HCT116 (cell line): ENCODE measurements at regions not wholly inside any gene's neighbourhood (a gene's known extent, or its start where the extent isn't known, plus 50 kb on each side); places are given as distances from the start of the nearest gene placed in this dataset.

Source experiments
- CEBPB ChIP-seq: IDR thresholded peaks from 2 replicates; pipeline ENCODE4 v1.6.1; 2012; ENCODE audit warnings: low read depth
- CTCF ChIP-seq, 3 experiments: fragments of 200-600 bp in 1 of 3; sonication (generic) in 1 of 3; IDR thresholded peaks in 2 of 3; conservative IDR thresholded peaks in 1 of 3; 2 replicates each; pipeline ENCODE4 v1.5.1; 2012 to 2017; ENCODE audit warnings: low read depth in 2 of 3, low read length in 2 of 3, antibody characterized with exemption in 1 of 3, borderline replicate concordance in 1 of 3, control low read depth in 1 of 3, mild to moderate bottlenecking in 1 of 3, mixed read lengths in 1 of 3, mixed run types in 1 of 3, moderate library complexity in 1 of 3; ENCODE audit not compliant: insufficient read depth in 1 of 3
- EZH2phosphoT487 ChIP-seq: fragments of 200-600 bp; IDR thresholded peaks from 2 replicates; pipeline ENCODE4 v1.6.1; 2018; ENCODE audit warnings: antibody characterized with exemption, borderline replicate concordance
- POLR2A ChIP-seq: IDR thresholded peaks from 2 replicates; pipeline ENCODE4 v1.7.0; 2011; ENCODE audit warnings: borderline replicate concordance; ENCODE audit not compliant: insufficient read depth, insufficient read length; ENCODE audit errors: extremely low read depth
- POLR2AphosphoS5 ChIP-seq: IDR thresholded peaks from 2 replicates; pipeline ENCODE4 v1.6.1; 2011; ENCODE audit warnings: mild to moderate bottlenecking, low read depth, low read length, moderate library complexity
- SIN3A ChIP-seq: IDR thresholded peaks from 2 replicates; pipeline ENCODE4 v1.6.1; 2012; ENCODE audit warnings: low read depth
- TCF7L2 ChIP-seq: IDR thresholded peaks from 2 replicates; pipeline ENCODE4 v1.7.0; 2011; ENCODE audit warnings: borderline replicate concordance, inconsistent platforms; ENCODE audit not compliant: insufficient read depth, insufficient read length; ENCODE audit errors: extremely low read depth
- YY1 ChIP-seq: IDR thresholded peaks from 2 replicates; pipeline ENCODE4 v1.6.1; 2011; ENCODE audit warnings: low read length, low read depth, moderate library complexity, mild to moderate bottlenecking; ENCODE audit not compliant: insufficient replicate concordance; ENCODE audit errors: extremely low read depth
- ZNF274 ChIP-seq: fragments of 200-500 bp; sonication (Bioruptor generic); IDR thresholded peaks from 2 replicates; pipeline ENCODE4 v1.6.1; 2014; ENCODE audit warnings: mild to moderate bottlenecking, low read depth, low read length, inconsistent platforms
- TF ChIP-seq, protein P1 (sequence below): IDR thresholded peaks from 2 replicates; pipeline ENCODE4 v1.6.1; 2012

DNA sequence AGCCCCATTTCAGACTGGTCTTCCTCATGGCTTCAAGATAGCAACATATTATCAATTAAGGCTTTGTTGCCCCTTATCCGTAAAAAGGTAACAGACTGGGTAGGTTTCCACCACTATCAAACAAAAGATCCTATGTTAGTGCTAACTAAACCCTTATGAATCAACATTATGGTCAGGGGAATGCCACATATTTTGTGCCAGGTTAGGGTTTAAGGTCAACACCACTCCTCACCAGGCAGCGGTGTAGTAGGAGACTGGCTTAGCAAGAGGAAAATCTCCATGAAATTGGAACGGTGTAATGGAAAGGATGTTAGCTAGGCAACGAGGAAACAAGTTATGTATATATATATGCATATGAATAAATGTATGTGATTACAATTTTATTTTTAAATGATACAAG, 655.8 kb downstream of the TLR4 start:
- TF ChIP-seq CTCF (IDR thresholded peaks at IDR 0.05 in 2 of 3, conservative IDR thresholded peaks at IDR 0.05 in 1 of 3; ENCODE audit: borderline replicate concordance in 1 of 3, insufficient read depth in 1 of 3, low read depth in 2 of 3, low read length in 2 of 3), result no peak
- TF ChIP-seq, protein P1, sequence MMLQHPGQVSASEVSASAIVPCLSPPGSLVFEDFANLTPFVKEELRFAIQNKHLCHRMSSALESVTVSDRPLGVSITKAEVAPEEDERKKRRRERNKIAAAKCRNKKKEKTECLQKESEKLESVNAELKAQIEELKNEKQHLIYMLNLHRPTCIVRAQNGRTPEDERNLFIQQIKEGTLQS, result no peak
- no peak for TF ChIP-seq TCF7L2
- no peak for TF ChIP-seq YY1
- TF ChIP-seq POLR2A, result no peak
- TF ChIP-seq CEBPB, result no peak
- no peak for TF ChIP-seq ZNF274
- no peak for TF ChIP-seq SIN3A
- no peak for TF ChIP-seq POLR2AphosphoS5
- TF ChIP-seq EZH2phosphoT487, result no peak
